DMS114 treated with DMSO at 0.1 percent for 48 hours (cell line): ENCODE measurements at regions not wholly inside any gene's neighbourhood (a gene's known extent, or its start where the extent isn't known, plus 50 kb on each side); places are given as distances from the start of the nearest gene placed in this dataset.
"Not testable (repeated sequence)": the region's sequence is repeated elsewhere in the genome, so short reads cannot be mapped to it uniquely, and the experiment has no call there.

Experiments
- DNase-seq: peaks from one replicate; lab custom pipeline; 2025; ENCODE audit not compliant: unreplicated experiment; lab: John Stamatoyannopoulos, UW

GRCh38 chr11:127791844-127792243, 791.3 kb upstream of the KIRREL3 start:
- DNase-seq, result no peak

DNA sequence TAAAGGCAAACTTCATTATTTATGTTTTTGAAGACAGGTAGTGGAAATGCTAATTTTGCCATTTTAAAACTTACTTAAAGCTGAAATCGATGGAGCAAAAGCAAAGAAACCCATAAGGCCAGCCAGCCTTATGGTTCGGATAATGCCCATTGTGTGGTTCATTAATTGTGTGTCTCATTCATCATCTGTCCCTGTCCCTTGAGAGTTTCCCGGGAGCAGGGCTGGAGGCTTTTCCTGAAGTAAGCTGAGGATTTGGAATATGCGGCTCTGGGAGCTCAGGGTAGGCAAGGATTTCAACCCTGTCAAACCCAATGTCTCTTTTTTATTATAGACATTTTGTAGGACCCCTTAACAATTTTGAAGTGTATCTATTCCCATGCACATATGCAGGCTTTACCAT, 790.0 kb upstream of the KIRREL3 start:
- no peak for DNase-seq

GRCh38 chr11:127789927-127790326, 789.4 kb upstream of the KIRREL3 start:
- no peak for DNase-seq

DNA sequence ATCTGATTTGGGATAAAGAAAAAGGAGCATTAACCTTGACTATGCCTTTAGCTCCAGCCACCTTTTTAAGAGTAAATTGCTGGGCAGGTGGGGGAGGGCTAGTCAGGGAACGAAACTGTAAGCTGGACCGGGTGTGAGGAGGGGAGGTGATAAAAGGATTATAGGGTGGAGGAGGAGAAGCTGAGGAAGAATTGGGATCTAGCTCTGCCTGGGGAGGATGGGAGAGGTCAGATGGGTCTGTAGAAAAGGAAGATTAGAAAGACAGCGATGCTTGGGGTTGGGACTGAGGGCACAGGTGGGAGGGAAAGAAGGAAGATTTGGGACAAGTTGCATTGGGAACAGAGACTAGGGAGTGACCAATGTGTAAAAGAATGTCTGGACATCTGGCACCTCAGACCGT, 772.4 kb upstream of the KIRREL3 start:
- not testable (repeated sequence) for DNase-seq

DNA sequence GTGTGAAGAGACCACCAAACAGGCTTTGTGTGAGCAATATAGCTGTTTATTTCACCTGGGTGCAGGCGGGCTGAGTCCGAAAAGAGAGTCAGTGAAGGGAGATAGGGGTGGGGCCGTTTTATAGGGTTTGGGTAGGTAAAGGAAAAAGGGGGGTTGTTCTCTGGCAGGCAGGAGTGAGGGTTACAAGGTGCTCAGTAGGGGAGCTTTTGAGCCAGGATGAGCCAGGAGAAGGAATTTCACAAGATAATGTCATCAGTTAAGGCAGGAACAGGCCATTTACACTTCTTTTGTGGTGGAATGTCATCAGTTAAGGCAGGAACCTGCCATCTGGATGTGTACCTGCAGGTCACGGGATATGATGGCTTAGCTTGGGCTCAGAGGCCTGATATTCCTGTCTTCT, 768.4 kb upstream of the KIRREL3 start:
- not testable (repeated sequence) for DNase-seq

- no peak for DNase-seq
Observed at GRCh38 chr11:127766734-127767133, 766.2 kb upstream of the KIRREL3 start.

GRCh38 chr11:127738771-127739286, 738.3 kb upstream of the KIRREL3 start:
- no peak for DNase-seq

DNA sequence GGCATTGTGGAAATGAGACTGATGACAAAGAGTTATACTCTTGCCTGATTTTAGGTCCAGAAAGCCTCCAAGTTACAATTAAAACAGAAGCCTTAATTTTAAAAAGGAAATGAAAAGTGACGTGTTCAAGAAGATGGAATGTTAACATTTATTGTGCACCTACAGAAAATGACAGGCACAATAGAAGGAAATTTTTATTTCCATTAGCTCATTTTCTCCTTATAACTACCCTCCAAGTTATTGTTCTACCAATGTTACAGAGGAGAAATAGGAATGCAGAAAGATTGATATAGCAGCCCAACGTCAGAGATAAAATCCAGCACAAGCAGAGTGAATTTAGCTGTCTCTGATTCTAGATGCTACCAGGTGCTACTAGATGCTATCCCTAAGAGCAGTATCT, 736.9 kb upstream of the KIRREL3 start:
- DNase-seq, result no peak

- DNase-seq, result no peak
Observed at GRCh38 chr11:127733552-127733951, 733.0 kb upstream of the KIRREL3 start.

GRCh38 chr11:127726367-127726766, 725.8 kb upstream of the KIRREL3 start:
- no peak for DNase-seq

GRCh38 chr11:127723714-127724113, 723.1 kb upstream of the KIRREL3 start:
- no peak for DNase-seq

DNA sequence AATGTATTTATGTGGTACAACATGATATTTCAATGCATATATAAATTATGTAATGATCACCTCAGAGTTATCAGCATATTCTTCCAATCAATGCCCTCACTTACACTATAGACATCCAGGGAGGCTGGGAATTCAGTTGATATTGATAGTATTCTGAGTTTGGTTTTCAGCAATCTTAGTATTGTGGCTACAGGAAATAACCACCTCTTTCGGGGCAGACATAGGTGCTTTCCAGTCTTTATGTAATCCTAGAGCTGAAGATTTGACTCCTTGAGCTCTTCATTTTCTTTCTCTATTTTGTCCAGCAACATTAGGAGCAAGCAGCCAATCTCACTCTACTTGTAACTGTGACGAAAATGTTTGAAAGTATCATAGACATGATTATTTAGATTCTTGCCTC, 712.7 kb upstream of the KIRREL3 start:
- no peak for DNase-seq

- DNase-seq, result no peak
Observed at GRCh38 chr11:127711748-127712147, 711.2 kb upstream of the KIRREL3 start.

DNA sequence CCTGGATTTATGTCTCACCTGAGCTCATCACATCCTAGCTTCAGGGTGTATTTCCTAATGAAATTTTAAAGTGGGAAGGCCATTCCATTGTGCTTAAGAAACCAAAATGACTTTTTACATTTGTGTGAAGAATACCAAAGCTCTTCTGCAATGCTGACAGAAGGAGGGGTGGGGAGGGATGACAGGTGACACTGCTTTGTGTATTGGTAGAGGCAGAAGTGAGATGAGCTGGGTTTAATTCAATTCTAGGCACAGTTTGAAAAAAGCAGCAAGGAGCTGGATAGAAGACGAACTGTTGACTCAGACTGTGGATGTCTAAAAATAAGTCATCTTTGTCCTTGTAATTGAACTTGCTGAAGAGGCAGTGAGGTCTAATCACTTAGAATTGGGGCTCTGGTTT, 710.3 kb upstream of the KIRREL3 start:
- no peak for DNase-seq

GRCh38 chr11:127709960-127710359, 709.4 kb upstream of the KIRREL3 start:
- DNase-seq, result no peak

GRCh38 chr11:127693686-127694085, 693.1 kb upstream of the KIRREL3 start:
- DNase-seq, result no peak

GRCh38 chr11:127683321-127683720, 682.8 kb upstream of the KIRREL3 start:
- DNase-seq, result no peak

- DNase-seq, result no peak
Observed at GRCh38 chr11:127679816-127680545, 679.4 kb upstream of the KIRREL3 start.

GRCh38 chr11:127678631-127679030, 678.1 kb upstream of the KIRREL3 start:
- DNase-seq, result no peak

DNA sequence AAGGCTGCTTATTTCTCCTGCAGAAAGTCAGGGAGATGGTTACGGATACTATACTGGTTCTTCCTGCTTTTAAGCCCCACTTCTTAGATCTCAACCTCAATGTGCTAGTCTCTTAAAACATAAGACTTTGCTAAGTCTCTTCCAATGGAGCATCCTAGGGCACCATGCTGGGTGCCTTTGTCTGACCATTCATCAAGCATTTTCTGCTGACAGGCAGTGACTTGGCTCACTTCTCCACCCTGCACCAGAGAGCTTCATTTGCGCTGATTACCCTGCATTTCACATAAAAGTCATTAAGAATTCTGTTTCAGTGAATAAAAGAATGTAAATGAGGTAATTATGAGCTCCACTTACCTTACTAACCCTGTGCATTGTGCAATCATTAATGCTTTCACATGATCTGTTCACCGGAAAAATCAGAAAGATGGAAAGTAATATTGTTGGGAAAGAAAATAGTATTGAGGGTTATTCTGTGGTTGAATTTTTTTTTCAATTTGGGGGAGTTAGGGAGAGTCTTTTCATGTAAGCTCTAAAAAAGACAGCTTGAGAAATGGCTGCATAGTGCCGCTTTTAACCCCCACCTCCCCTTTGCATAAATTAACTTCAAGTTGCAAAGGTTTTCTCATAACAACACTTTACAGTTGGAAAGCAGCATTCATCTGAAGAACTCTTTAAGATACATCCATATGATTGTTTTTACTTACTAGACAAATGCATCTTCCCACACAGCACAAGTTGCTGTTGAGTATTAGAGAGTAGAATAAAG, 677.3 kb upstream of the KIRREL3 start:
- DNase-seq, result no peak

GRCh38 chr11:127675581-127675980, 675.0 kb upstream of the KIRREL3 start:
- DNase-seq, result no peak

GRCh38 chr11:127674754-127675153, 674.2 kb upstream of the KIRREL3 start:
- DNase-seq, result no peak
